UCSD-AML1 (cell line): ENCODE measurements at regions not wholly inside any gene's neighbourhood (a gene's known extent, or its start where the extent isn't known, plus 50 kb on each side); places are given as distances from the start of the nearest gene placed in this dataset.

ENCODE experiments used
- DNase-seq: peaks from one replicate; lab custom pipeline; 2025; ENCODE audit not compliant: unreplicated experiment; lab: John Stamatoyannopoulos, UW

- no peak for DNase-seq
These were observed 119.2 kb downstream of the ACKR3 start for GRCh38 chr2:236688563-236689392.

- no peak for DNase-seq
These were observed 119.7 kb downstream of the ACKR3 start for GRCh38 chr2:236689393-236689700.

- DNase-seq, result no peak
These were observed 120.4 kb downstream of the ACKR3 start for GRCh38 chr2:236689981-236690380.

DNA sequence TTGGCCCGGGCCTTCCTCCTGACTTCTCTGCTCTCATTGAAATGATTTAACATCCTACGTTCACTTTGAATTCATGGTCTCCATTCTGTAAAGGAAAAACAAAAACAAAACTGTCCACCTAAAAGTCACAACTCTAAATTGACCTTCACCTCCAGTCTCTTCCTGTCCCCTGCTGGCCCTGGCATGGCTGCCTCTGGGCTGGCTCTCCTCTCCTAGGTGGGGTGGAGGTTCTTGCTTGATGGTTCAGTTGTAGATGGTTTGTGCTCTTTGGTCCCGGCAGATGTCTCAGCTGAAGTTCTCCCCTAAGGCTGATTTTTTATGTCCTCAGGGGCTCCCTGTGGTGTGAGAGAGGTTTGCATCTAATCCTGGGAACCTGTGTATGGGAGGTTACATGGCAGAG lies 121.1 kb downstream of the ACKR3 start:
- DNase-seq, result no peak

GRCh38 chr2:236691799-236692167 lies 122.2 kb downstream of the ACKR3 start:
- no peak for DNase-seq

GRCh38 chr2:236692937-236693336 lies 123.3 kb downstream of the ACKR3 start:
- DNase-seq, result no peak

- DNase-seq, result no peak
These were observed 123.9 kb downstream of the ACKR3 start for GRCh38 chr2:236693531-236693930.

DNA sequence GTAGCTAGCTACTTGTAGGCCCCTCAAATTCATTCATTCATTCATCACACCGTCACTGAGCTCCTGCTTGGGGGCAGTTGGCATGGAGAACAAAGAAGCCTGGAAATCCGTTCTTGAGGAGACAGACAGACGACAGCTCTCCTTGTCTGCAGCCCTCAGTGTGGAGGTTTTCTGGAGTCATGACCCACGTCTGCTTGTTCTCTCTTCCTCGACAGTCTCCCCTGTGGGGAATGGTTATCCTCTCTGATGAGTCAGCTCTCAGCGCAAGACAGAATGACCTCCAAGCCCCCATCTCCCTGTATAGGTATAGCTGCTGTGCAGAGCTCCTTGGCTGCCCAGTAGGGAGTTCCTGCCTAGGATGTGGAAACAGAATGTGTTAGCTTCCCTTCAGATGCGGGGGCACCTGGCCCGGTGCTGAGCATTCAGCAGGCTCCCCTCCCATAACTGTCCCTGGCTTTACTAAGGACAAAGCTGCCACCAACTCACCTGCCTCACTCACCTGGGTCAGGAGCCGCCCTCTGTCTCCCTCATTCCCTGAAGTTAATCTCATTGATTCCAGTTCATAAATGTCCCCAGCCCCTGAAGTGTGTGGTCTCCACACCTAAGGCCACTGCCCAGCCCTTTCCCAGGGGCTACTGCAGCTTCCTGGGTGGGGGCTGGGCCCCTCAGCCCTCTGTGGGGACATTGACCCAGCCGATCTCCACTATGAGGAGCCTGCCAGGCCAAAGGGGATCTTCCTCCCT lies 124.7 kb downstream of the ACKR3 start:
- DNase-seq, result no peak

DNA sequence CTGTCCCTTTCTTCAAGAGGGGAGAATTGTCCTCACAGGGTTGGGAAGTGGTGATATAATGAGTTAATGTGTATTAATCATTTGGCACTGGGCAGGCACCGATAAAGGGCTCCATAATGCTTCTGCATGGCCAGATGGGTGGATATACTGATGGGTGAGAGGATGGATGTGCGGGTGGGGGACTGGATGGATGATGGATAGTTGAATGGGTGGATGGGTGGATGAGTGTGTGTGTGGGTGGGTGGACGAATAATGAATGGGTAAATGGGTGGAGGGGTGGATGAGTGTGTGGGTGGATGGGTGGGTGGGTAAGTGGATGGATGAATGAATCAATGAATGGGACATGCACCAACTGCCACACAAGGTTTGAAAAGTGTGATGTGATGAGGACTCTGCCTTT lies 127.2 kb downstream of the ACKR3 start:
- DNase-seq, result no peak

DNA sequence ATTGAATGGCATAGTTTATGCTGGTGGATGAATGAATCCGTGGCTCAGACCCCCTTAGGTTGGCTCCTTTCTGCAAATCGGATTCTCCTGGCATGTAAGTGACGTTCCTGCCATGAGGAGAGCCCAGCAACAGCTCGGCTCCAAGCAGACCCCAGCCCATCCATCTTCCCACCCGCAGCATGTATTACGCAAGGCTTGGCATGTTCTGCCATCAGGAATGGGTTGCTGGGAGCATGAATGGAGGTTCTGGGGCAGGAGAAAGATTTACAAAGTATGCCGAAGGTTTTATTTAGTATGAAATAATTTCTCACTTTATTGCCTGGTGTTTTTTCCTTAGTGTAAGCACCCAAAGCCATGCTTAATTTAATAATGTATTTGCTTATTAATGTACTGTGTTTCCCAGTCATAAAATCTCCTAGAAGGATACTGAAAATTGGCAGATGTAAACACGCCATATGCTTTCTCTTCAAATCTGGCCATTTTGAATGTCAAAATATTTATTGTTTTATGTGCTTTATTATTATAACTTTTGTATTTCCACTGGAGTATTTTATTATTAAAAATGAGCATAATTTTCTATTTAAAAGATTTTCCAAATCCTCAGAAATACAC lies 128.5 kb downstream of the ACKR3 start:
- no peak for DNase-seq

GRCh38 chr2:236700703-236701102 lies 131.1 kb downstream of the ACKR3 start:
- DNase-seq, result no peak

DNA sequence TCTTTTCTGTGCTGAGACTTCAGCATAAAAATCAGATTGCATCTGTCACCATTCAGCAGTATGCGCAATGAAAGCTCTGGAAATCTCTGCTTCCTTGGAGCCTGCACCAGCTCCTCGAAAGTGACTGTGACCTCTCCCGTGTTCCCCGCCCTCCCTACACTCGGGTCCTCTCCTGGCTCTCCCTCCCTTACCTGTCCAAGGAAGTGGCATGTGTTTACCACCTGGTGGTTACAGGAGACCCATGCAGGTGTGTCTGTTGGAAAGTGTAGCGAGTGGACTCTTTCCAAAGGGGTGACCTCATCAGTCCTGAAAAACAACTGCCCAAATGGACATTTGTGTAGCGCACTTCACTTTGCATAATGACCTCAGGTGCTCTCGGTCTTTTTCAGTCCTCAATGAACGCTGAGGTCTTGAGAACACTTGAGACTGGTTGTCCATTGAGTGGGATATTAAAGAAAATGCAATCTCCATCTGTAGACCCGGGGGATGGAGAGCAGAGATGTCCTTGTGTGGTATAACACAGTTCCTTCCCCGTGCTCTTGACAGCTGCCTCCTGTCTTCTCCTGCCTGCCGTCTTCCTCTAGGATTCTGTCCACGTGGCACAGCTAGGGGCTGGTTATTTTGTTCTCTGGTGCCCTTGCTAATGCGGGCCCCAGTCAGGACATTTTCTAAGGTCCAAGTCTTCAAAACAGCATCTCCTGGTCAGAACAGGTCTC lies 133.2 kb downstream of the ACKR3 start:
- no peak for DNase-seq

GRCh38 chr2:236703373-236703709 lies 133.7 kb downstream of the ACKR3 start:
- no peak for DNase-seq

GRCh38 chr2:236703906-236704305 lies 134.3 kb downstream of the ACKR3 start:
- no peak for DNase-seq

GRCh38 chr2:236704887-236705286 lies 135.3 kb downstream of the ACKR3 start:
- no peak for DNase-seq

GRCh38 chr2:236705295-236706105 lies 135.9 kb downstream of the ACKR3 start:
- no peak for DNase-seq

- DNase-seq, result no peak
These were observed 136.7 kb downstream of the ACKR3 start for GRCh38 chr2:236706288-236706687.

DNA sequence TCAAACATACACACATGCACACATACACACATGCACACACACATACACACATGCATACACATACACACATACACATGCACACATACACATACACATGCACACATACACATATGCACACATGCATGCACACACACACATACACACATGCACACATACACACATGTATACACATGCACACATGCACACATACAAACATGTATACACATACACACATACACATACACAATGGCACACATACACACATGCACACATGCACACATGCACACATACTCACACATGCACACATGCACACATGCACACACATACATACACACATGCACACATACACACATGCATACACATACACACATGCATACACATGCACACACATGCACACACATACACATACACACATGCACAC lies 137.2 kb downstream of the ACKR3 start:
- DNase-seq, result no peak

DNA sequence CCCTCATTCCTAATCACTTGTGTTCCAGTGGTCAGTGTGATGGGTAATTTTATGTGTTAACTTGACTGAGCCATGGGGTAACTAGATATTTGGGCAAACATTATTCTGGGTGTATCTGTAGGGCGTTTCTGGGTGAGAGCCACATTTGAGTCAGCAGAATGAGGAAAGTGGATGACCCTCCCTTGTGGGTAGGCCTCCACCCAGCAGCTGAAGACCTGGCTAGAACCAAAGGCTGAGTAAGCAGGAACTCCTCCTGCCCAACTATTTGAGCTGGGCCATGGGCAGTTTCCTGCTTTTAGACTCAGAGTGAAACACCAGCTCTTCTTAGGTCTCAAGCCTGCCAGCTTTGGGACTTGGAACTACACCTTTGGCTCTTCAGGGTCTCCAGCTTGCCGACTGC lies 141.8 kb downstream of the ACKR3 start:
- DNase-seq, result peak; percentile 25

DNA sequence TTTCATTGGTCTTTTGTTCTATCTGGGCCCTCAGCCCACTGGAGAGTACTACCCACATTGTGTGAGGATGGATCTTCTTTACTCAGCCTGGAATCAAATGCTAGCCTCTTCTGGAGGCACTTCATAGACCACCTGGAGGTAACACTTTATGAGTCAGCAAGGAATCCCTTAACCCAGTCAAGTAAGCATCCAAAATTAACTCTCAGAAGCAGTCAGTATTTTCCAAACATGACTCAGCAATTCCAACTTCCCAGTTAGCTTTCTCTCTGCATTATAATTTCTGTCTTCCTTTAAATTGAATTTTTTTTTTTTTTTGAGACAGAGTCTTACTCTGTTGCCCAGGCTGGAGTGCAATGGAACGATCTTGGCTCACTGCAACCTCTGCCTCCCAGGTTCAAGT lies 142.7 kb downstream of the ACKR3 start:
- no peak for DNase-seq
